Endothelial cell (in vitro differentiated cells): ENCODE measurements at regions not wholly inside any gene's neighbourhood (a gene's known extent, or its start where the extent isn't known, plus 50 kb on each side); places are given as distances from the start of the nearest gene placed in this dataset.

Experiments used
- DNase-seq: peaks from one replicate; pipeline ENCODE4 v3.0.0; 2021; ENCODE audit warnings: low spot score
- H3K27ac Mint-ChIP-seq: one replicate; pipeline ENCODE4 v1.8.0; 2021; ENCODE audit warnings: mixed read lengths, inconsistent platforms; ENCODE audit not compliant: unreplicated experiment
- H3K27me3 Mint-ChIP-seq: one replicate; pipeline ENCODE4 v1.8.0; 2021; ENCODE audit warnings: mild to moderate bottlenecking, moderate library complexity, mixed read lengths, inconsistent platforms; ENCODE audit not compliant: unreplicated experiment
- H3K36me3 Mint-ChIP-seq: one replicate; pipeline ENCODE4 v1.8.0; 2021; ENCODE audit warnings: mild to moderate bottlenecking, low read depth, mixed read lengths, inconsistent platforms; ENCODE audit not compliant: unreplicated experiment
- H3K4me1 Mint-ChIP-seq: one replicate; pipeline ENCODE4 v1.8.0; 2021; ENCODE audit warnings: mild to moderate bottlenecking, mixed read lengths, inconsistent platforms; ENCODE audit not compliant: unreplicated experiment
- H3K4me3 Mint-ChIP-seq: one replicate; pipeline ENCODE4 v1.8.0; 2021; ENCODE audit warnings: mild to moderate bottlenecking, mixed read lengths, inconsistent platforms; ENCODE audit not compliant: unreplicated experiment
- H3K9me3 Mint-ChIP-seq: one replicate; pipeline ENCODE4 v1.8.0; 2021; ENCODE audit warnings: mixed read lengths, inconsistent platforms; ENCODE audit not compliant: unreplicated experiment
- CTCF ChIP-seq: fragments of 200-600 bp; sonication (generic); IDR thresholded peaks from one replicate; pipeline ENCODE4 v1.5.0; 2021; ENCODE audit warnings: antibody characterized with exemption; ENCODE audit not compliant: unreplicated experiment

GRCh38 chr6:126180585-126180984, 159.3 kb upstream of the CENPW start:
- no peaks in the 10 kb centered on the region for H3K4me1 Mint-ChIP-seq
- H3K9me3 Mint-ChIP-seq, result no peaks in the 10 kb centered on the region
- no peak for TF ChIP-seq CTCF
- no peak overlapping the region for H3K27ac Mint-ChIP-seq
- H3K27me3 Mint-ChIP-seq, result no peaks in the 10 kb centered on the region
- DNase-seq, result no peak
- no peak overlapping the region for H3K4me3 Mint-ChIP-seq
- no peaks in the 10 kb centered on the region for H3K36me3 Mint-ChIP-seq

GRCh38 chr6:126181173-126181741, 158.7 kb upstream of the CENPW start:
- Mint-ChIP-seq H3K27me3 (no peaks in the 10 kb centered on the region), H3K9me3 (no peaks in the 10 kb centered on the region), H3K4me3 (no peak overlapping the region), H3K4me1 (no peaks in the 10 kb centered on the region), H3K27ac (no peak overlapping the region), H3K36me3 (no peaks in the 10 kb centered on the region)
- TF ChIP-seq CTCF, result no peak
- no peak for DNase-seq

GRCh38 chr6:126181890-126182289, 158.0 kb upstream of the CENPW start:
- no peaks in the 10 kb centered on the region for H3K27me3 Mint-ChIP-seq
- no peak for TF ChIP-seq CTCF
- no peaks in the 10 kb centered on the region for H3K36me3 Mint-ChIP-seq
- H3K27ac Mint-ChIP-seq, result no peak overlapping the region
- H3K4me3 Mint-ChIP-seq, result no peak overlapping the region
- DNase-seq, result no peak
- H3K4me1 Mint-ChIP-seq, result no peaks in the 10 kb centered on the region
- H3K9me3 Mint-ChIP-seq, result no peaks in the 10 kb centered on the region

GRCh38 chr6:126182650-126183311, 157.1 kb upstream of the CENPW start:
- TF ChIP-seq CTCF, result no peak
- H3K36me3 Mint-ChIP-seq, result no peaks in the 10 kb centered on the region
- H3K27ac Mint-ChIP-seq, result no peak overlapping the region
- no peak for DNase-seq
- no peak overlapping the region for H3K4me3 Mint-ChIP-seq
- no peaks in the 10 kb centered on the region for H3K27me3 Mint-ChIP-seq
- H3K4me1 Mint-ChIP-seq, result no peaks in the 10 kb centered on the region
- H3K9me3 Mint-ChIP-seq, result no peaks in the 10 kb centered on the region

- H3K27ac Mint-ChIP-seq, result no peak overlapping the region
- H3K4me3 Mint-ChIP-seq, result no peak overlapping the region
- no peak for DNase-seq
- H3K36me3 Mint-ChIP-seq, result no peaks in the 10 kb centered on the region
- no peaks in the 10 kb centered on the region for H3K4me1 Mint-ChIP-seq
- no peaks in the 10 kb centered on the region for H3K27me3 Mint-ChIP-seq
- H3K9me3 Mint-ChIP-seq, result no peaks in the 10 kb centered on the region
- TF ChIP-seq CTCF, result no peak
These were observed 154.1 kb upstream of the CENPW start for GRCh38 chr6:126185774-126186173.
